Glutamatergic neuron (in vitro differentiated cells): ENCODE measurements at regions not wholly inside any gene's neighbourhood (a gene's known extent, or its start where the extent isn't known, plus 50 kb on each side); places are given as distances from the start of the nearest gene placed in this dataset.

Experiments
- DNase-seq: peaks from one replicate; pipeline ENCODE4 v3.0.0; 2022
- H3K27ac Mint-ChIP-seq: one replicate; pipeline ENCODE4 v1.8.0; 2020; ENCODE audit warnings: mild to moderate bottlenecking, mixed read lengths, inconsistent platforms; ENCODE audit not compliant: unreplicated experiment
- H3K27me3 Mint-ChIP-seq: one replicate; pipeline ENCODE4 v1.8.0; 2020; ENCODE audit warnings: mild to moderate bottlenecking, moderate library complexity, mixed read lengths, inconsistent platforms; ENCODE audit not compliant: unreplicated experiment
- H3K36me3 Mint-ChIP-seq: one replicate; pipeline ENCODE4 v1.8.0; 2020; ENCODE audit warnings: mild to moderate bottlenecking, mixed read lengths, inconsistent platforms; ENCODE audit not compliant: unreplicated experiment
- H3K4me1 Mint-ChIP-seq: one replicate; pipeline ENCODE4 v1.8.0; 2020; ENCODE audit warnings: mild to moderate bottlenecking, low read depth, mixed read lengths, inconsistent platforms; ENCODE audit not compliant: unreplicated experiment
- H3K4me3 Mint-ChIP-seq: one replicate; pipeline ENCODE4 v1.8.0; 2020; ENCODE audit warnings: mild to moderate bottlenecking, mixed read lengths, inconsistent platforms; ENCODE audit not compliant: unreplicated experiment
- H3K9me3 Mint-ChIP-seq: one replicate; pipeline ENCODE4 v1.8.0; 2020; ENCODE audit warnings: mild to moderate bottlenecking, moderate library complexity, mixed read lengths, inconsistent platforms; ENCODE audit not compliant: unreplicated experiment
- CTCF ChIP-seq: fragments of 200-600 bp; sonication (generic); IDR thresholded peaks from one replicate; pipeline ENCODE4 v1.5.0; 2021; ENCODE audit not compliant: partially characterized antibody, unreplicated experiment

- peaks cover 2% of the 10 kb centered on the region for H3K9me3 Mint-ChIP-seq
These were observed 821.3 kb upstream of the TYRP1 start for GRCh38 chr9:11871852-11872251.

GRCh38 chr9:11872471-11872870 is 820.7 kb upstream of the TYRP1 start:
- Mint-ChIP-seq H3K4me3 (no peak overlapping the region), H3K9me3 (peaks cover 2% of the 10 kb centered on the region), H3K27ac (no peak overlapping the region), H3K27me3 (no peaks in the 10 kb centered on the region), H3K4me1 (peaks cover 2% of the 10 kb centered on the region), H3K36me3 (no peaks in the 10 kb centered on the region)
- TF ChIP-seq CTCF, result no peak
- no peak for DNase-seq

More at GRCh38 chr9:11871852-11872251, 821.3 kb upstream of the TYRP1 start:
- Mint-ChIP-seq H3K4me3 (no peak overlapping the region), H3K27me3 (no peaks in the 10 kb centered on the region), H3K36me3 (no peaks in the 10 kb centered on the region), H3K4me1 (peaks cover 2% of the 10 kb centered on the region), H3K27ac (no peak overlapping the region)
- no peak for TF ChIP-seq CTCF
- DNase-seq, result no peak

GRCh38 chr9:11874414-11874813 is 818.8 kb upstream of the TYRP1 start:
- Mint-ChIP-seq H3K36me3 (no peaks in the 10 kb centered on the region), H3K4me1 (peaks cover 2% of the 10 kb centered on the region), H3K27me3 (no peaks in the 10 kb centered on the region), H3K27ac (no peak overlapping the region), H3K4me3 (no peak overlapping the region), H3K9me3 (no peaks in the 10 kb centered on the region)
- DNase-seq, result no peak
- no peak for TF ChIP-seq CTCF

GRCh38 chr9:11892401-11892800 is 800.8 kb upstream of the TYRP1 start:
- DNase-seq, result no peak
- no peak for TF ChIP-seq CTCF
- Mint-ChIP-seq H3K27me3 (peaks cover 2% of the 10 kb centered on the region), H3K27ac (no peak overlapping the region), H3K4me3 (no peak overlapping the region), H3K36me3 (peaks cover 9% of the 10 kb centered on the region), H3K9me3 (peaks cover 3% of the 10 kb centered on the region), H3K4me1 (peaks cover 3% of the 10 kb centered on the region)

- H3K36me3 Mint-ChIP-seq, result peaks cover 9% of the 10 kb centered on the region
- no peak for TF ChIP-seq CTCF
- peaks cover 3% of the 10 kb centered on the region for H3K9me3 Mint-ChIP-seq
- H3K27ac Mint-ChIP-seq, result no peak overlapping the region
- no peak overlapping the region for H3K4me3 Mint-ChIP-seq
- DNase-seq, result no peak
- H3K27me3 Mint-ChIP-seq, result peaks cover 2% of the 10 kb centered on the region
- peaks cover 3% of the 10 kb centered on the region for H3K4me1 Mint-ChIP-seq
These were observed 799.9 kb upstream of the TYRP1 start for GRCh38 chr9:11893331-11893730.
